A673 (cell line): ENCODE measurements at regions not wholly inside any gene's neighbourhood (a gene's known extent, or its start where the extent isn't known, plus 50 kb on each side); places are given as distances from the start of the nearest gene placed in this dataset.

ENCODE experiments used
- EZH2 ChIP-seq: fragments of 200-600 bp; sonication (generic); IDR thresholded peaks from 2 replicates; pipeline ENCODE4 v1.6.1; 2017; ENCODE audit warnings: borderline replicate concordance, low read depth, mild to moderate bottlenecking, mixed read lengths, antibody characterized with exemption, low read length; ENCODE audit not compliant: poor library complexity, severe bottlenecking
- TF ChIP-seq, protein P1 (sequence below): fragments of 300-800, 200-600 bp; sonication (generic); conservative IDR thresholded peaks from 2 replicates; pipeline ENCODE4 v1.5.1; 2017; ENCODE audit warnings: low read depth, mild to moderate bottlenecking, antibody characterized with exemption, low read length, moderate library complexity, mixed read lengths

DNA sequence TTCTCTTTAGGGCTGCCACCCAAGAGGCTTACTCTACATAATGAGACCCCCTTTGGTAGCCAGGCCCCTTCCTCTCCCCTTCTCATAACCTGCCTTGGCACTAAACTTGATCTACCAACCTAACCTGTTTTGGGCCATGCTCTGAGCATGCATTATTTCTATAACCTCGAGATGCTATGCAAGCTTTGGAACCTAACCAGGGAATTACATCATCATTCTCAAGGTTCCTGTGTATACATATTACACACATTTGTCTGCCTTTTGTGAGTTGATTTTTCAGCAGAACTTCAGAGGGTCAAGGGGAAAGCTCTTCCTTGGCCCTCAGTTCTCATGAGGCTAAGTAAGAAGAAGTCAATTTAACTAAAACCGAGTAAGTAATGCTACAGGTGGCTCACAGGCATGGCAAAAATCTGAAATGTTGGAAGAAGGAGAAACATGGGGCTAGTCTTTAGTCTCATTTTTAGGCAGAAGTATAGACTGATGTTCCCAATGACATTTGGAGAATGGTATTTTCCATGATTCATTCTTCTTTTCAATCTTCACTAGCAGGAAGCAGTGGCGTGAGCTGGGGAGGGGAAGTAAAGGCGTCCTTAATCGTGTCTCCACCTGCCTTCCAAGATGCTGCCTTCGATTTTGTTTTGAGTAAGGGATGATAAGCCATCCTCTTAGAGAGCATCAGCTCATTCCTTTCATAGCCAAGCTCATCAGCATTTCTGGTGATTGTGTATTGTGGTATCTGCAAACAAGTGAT, 308.4 kb downstream of the ABCC12 start:
- no peak for TF ChIP-seq EZH2
- TF ChIP-seq, protein P1, sequence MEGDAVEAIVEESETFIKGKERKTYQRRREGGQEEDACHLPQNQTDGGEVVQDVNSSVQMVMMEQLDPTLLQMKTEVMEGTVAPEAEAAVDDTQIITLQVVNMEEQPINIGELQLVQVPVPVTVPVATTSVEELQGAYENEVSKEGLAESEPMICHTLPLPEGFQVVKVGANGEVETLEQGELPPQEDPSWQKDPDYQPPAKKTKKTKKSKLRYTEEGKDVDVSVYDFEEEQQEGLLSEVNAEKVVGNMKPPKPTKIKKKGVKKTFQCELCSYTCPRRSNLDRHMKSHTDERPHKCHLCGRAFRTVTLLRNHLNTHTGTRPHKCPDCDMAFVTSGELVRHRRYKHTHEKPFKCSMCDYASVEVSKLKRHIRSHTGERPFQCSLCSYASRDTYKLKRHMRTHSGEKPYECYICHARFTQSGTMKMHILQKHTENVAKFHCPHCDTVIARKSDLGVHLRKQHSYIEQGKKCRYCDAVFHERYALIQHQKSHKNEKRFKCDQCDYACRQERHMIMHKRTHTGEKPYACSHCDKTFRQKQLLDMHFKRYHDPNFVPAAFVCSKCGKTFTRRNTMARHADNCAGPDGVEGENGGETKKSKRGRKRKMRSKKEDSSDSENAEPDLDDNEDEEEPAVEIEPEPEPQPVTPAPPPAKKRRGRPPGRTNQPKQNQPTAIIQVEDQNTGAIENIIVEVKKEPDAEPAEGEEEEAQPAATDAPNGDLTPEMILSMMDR, result no peak
